CD4-positive, alpha-beta memory T cell (primary cell): ENCODE measurements at regions not wholly inside any gene's neighbourhood (a gene's known extent, or its start where the extent isn't known, plus 50 kb on each side); places are given as distances from the start of the nearest gene placed in this dataset.

Experiments used
- CTCF ChIA-PET: fragments of 350-600 bp; sonication (Branson Sonifier 250); formaldehyde crosslinking; loops from one replicate; lab custom pipeline; 2021; ENCODE audit warnings: inconsistent platforms; ENCODE audit not compliant: partially characterized antibody; lab: Charles Lee
- POLR2A ChIA-PET: fragments of 350-600 bp; sonication (Branson Sonifier 250); formaldehyde crosslinking; loops from one replicate; lab custom pipeline; 2021; ENCODE audit not compliant: partially characterized antibody; lab: Charles Lee
- DNase-seq, 5 donors: peaks; one replicate each; pipeline versions ENCODE4 v3.0.0 to v3.0.0-alpha.2; 2020 to 2022; ENCODE audit warnings: mixed read lengths in 1 of 5
- H3K27ac ChIP-seq: one replicate; pipeline ENCODE4 v1.7.0; 2013; ENCODE audit warnings: low read depth, low read length
- H3K27me3 ChIP-seq: 2 replicates; pipeline ENCODE4 v1.7.0; 2013; ENCODE audit warnings: mild to moderate bottlenecking, low read length, moderate library complexity; ENCODE audit not compliant: insufficient read depth
- H3K36me3 ChIP-seq: 2 replicates; pipeline ENCODE4 v1.7.0; 2013; ENCODE audit warnings: mild to moderate bottlenecking, low read length, moderate library complexity; ENCODE audit not compliant: insufficient read depth
- H3K4me1 ChIP-seq: 2 replicates; pipeline ENCODE4 v1.7.0; 2013; ENCODE audit warnings: mild to moderate bottlenecking, low read length, moderate library complexity; ENCODE audit not compliant: insufficient read depth
- H3K4me3 ChIP-seq, 2 donors: one replicate each; pipeline ENCODE4 v1.7.0; 2013; ENCODE audit warnings: low read length in 2 of 2, mild to moderate bottlenecking in 1 of 2
- H3K9me3 ChIP-seq, 2 donors: one replicate each; pipeline ENCODE4 v1.7.0; 2013; ENCODE audit warnings: low read length in 2 of 2, control low read depth in 1 of 2; ENCODE audit not compliant: control insufficient read depth in 1 of 2
- H3K27ac Mint-ChIP-seq, 7 donors: one replicate each; pipeline ENCODE4 v1.8.0; 2020 to 2021; ENCODE audit warnings: mixed read lengths in 7 of 7, mild to moderate bottlenecking in 6 of 7, inconsistent platforms in 3 of 7, moderate library complexity in 3 of 7
- H3K27me3 Mint-ChIP-seq, 2 donors: one replicate each; pipeline ENCODE4 v1.8.0; 2020 to 2021; ENCODE audit warnings: mixed read lengths in 2 of 2
- H3K36me3 Mint-ChIP-seq, 2 donors: one replicate each; pipeline ENCODE4 v1.8.0; 2020 to 2021; ENCODE audit warnings: mixed read lengths in 2 of 2, inconsistent platforms in 1 of 2, mild to moderate bottlenecking in 1 of 2
- H3K4me1 Mint-ChIP-seq, 4 donors: one replicate each; pipeline ENCODE4 v1.8.0; 2020 to 2021; ENCODE audit warnings: mixed read lengths in 4 of 4, mild to moderate bottlenecking in 1 of 4
- H3K4me3 Mint-ChIP-seq, 8 donors: one replicate each; pipeline ENCODE4 v1.8.0; 2020 to 2021; ENCODE audit warnings: mixed read lengths in 8 of 8, mild to moderate bottlenecking in 7 of 8, moderate library complexity in 6 of 8, inconsistent platforms in 3 of 8
- H3K9me3 Mint-ChIP-seq, 8 donors: one replicate each; pipeline ENCODE4 v1.8.0; 2020 to 2021; ENCODE audit warnings: mixed read lengths in 8 of 8, mild to moderate bottlenecking in 5 of 8, inconsistent platforms in 3 of 8, moderate library complexity in 1 of 8
- intact Hi-C: fragments of 100-400 bp; cut with micrococcal nuclease; formaldehyde crosslinking; loops from one replicate; pipeline ENCODE4 v1.15.1; 2023

GRCh38 chr6:166772518-166772917 lies 145.5 kb upstream of the RPS6KA2 start:
- Mint-ChIP-seq H3K4me3 (no peak overlapping the region), H3K4me1 (peaks cover 0 to 5% (median 3%) of the 10 kb centered on the region in 4 donors), H3K27me3 (peaks cover 2 to 6% of the 10 kb centered on the region in 2 donors), H3K9me3 (peaks cover 0 to 2% (median 0%) of the 10 kb centered on the region in 8 donors), H3K27ac (no peak overlapping the region), H3K36me3 (no peaks in the 10 kb centered on the region)
- CTCF ChIA-PET, result interaction anchor here (8.4 kb wide), 1 partner anchor 217 kb away, joined by 103 read pairs; no protein-coding TSS in a partner anchor
- POLR2A ChIA-PET, result no interaction called here
- Histone ChIP-seq H3K36me3 (no peaks in the 10 kb centered on the region), H3K4me3 (no peak overlapping the region), H3K27me3 (no peaks in the 10 kb centered on the region), H3K27ac (no peak overlapping the region), H3K4me1 (peaks cover 5% of the 10 kb centered on the region), H3K9me3 (no peaks in the 10 kb centered on the region)
- intact Hi-C loops, result no loop called here
- no peak for DNase-seq

GRCh38 chr6:166771701-166772100 lies 144.7 kb upstream of the RPS6KA2 start:
- peaks cover 0 to 2% (median 0%) of the 10 kb centered on the region in 8 donors for H3K9me3 Mint-ChIP-seq
- ChIA-PET CTCF (interaction anchor here (1.0 to 8.4 kb wide), 3 partner anchors 32 to 372 kb away, joined by 3 to 103 read pairs (median 4); no protein-coding TSS in a partner anchor), POLR2A (no interaction called here)
- H3K4me1 Mint-ChIP-seq, result peaks cover 0 to 5% (median 3%) of the 10 kb centered on the region in 4 donors
- peaks cover 5% of the 10 kb centered on the region for H3K4me1 ChIP-seq
- peaks cover 2 to 6% of the 10 kb centered on the region in 2 donors for H3K27me3 Mint-ChIP-seq
- H3K36me3 ChIP-seq, result no peaks in the 10 kb centered on the region
- DNase-seq, result no peak
- H3K27me3 ChIP-seq, result no peaks in the 10 kb centered on the region
- no peak overlapping the region for H3K27ac Mint-ChIP-seq
- intact Hi-C loops, result no loop called here
- no peaks in the 10 kb centered on the region for H3K9me3 ChIP-seq
- H3K27ac ChIP-seq, result no peak overlapping the region
- no peak overlapping the region for H3K4me3 Mint-ChIP-seq
- H3K36me3 Mint-ChIP-seq, result no peaks in the 10 kb centered on the region
- H3K4me3 ChIP-seq, result no peak overlapping the region

- intact Hi-C loops, result no loop called here
- no peak for DNase-seq
- POLR2A ChIA-PET, result no interaction called here
Observed at GRCh38 chr6:166770216-166771116, 143.4 kb upstream of the RPS6KA2 start.

DNA sequence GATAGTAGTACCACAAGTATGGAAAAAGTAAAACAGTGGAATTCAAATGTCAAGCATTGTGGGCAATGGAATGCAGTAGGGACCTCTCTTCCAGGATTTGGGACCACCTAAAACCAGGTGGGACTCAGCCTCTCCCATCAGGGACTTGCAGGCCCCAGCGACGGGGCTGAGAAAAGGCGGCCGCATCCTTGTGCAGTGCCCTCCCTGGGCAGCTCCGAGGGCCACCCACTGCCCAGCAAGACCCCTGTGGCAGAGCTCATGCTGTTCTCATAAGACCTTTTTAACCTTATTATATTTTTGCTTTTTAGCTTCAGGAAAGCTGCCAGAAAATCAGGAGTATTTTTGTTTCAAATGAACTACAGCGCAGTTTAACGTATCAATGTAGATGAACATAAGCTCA lies 142.6 kb upstream of the RPS6KA2 start:
- Histone ChIP-seq H3K36me3 (no peaks in the 10 kb centered on the region), H3K27ac (no peak overlapping the region), H3K4me3 (no peak overlapping the region), H3K27me3 (no peaks in the 10 kb centered on the region), H3K4me1 (no peaks in the 10 kb centered on the region), H3K9me3 (no peaks in the 10 kb centered on the region)
- H3K4me3 Mint-ChIP-seq, result no peak overlapping the region
- POLR2A ChIA-PET, result no interaction called here
- CTCF ChIA-PET, result interaction anchor here (1.2 to 2.0 kb wide), 6 partner anchors 9 to 372 kb away, joined by 3 to 6 read pairs (median 4); no protein-coding TSS in a partner anchor
- DNase-seq, result no peak
- peaks cover 2 to 3% of the 10 kb centered on the region in 2 donors for H3K27me3 Mint-ChIP-seq
- peaks cover 0 to 7% of the 10 kb centered on the region in 2 donors for H3K36me3 Mint-ChIP-seq
- no peaks in the 10 kb centered on the region for H3K4me1 Mint-ChIP-seq
- peaks cover 0 to 2% (median 0%) of the 10 kb centered on the region in 8 donors for H3K9me3 Mint-ChIP-seq
- no peak overlapping the region for H3K27ac Mint-ChIP-seq
- intact Hi-C loops, result no loop called here

More at GRCh38 chr6:166770216-166771116, 143.4 kb upstream of the RPS6KA2 start:
- Histone ChIP-seq H3K27me3 (no peaks in the 10 kb centered on the region), H3K4me1 (peaks cover 3% of the 10 kb centered on the region), H3K27ac (no peak overlapping the region), H3K9me3 (no peaks in the 10 kb centered on the region), H3K36me3 (no peaks in the 10 kb centered on the region), H3K4me3 (no peak overlapping the region)
- H3K27me3 Mint-ChIP-seq, result peaks cover 2 to 4% of the 10 kb centered on the region in 2 donors
- CTCF ChIA-PET, result interaction anchor here (0.6 to 2.0 kb wide), 8 partner anchors 8 to 371 kb away, joined by 3 to 6 read pairs (median 4); no protein-coding TSS in a partner anchor
- H3K9me3 Mint-ChIP-seq, result peaks cover 0 to 2% (median 0%) of the 10 kb centered on the region in 8 donors
- H3K4me3 Mint-ChIP-seq, result no peak overlapping the region
- H3K36me3 Mint-ChIP-seq, result peaks cover 0 to 5% of the 10 kb centered on the region in 2 donors
- peaks cover 0 to 3% (median 2%) of the 10 kb centered on the region in 4 donors for H3K4me1 Mint-ChIP-seq
- H3K27ac Mint-ChIP-seq, result peak overlapping the region in 1 of 7 donors; percentile 13

DNA sequence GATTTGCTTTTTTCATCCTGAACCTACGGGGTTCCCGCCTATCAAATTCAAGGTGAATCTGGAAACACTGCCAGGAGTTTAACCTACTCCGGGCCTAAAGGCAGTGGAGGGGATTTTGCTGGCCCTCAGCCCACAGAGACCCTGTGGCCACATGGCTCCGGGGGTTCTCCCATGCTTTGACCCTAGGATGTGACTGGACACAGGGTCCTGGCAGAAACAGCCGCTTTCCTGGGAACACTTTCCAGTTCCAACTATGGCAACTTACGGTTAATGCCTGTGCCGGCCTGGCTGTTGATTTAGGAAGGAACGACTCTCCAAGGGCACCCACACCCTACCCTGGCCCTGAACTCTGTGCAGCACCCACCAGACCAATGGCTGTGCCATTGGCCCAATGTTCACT lies 141.7 kb upstream of the RPS6KA2 start:
- H3K27me3 ChIP-seq, result no peaks in the 10 kb centered on the region
- no peak for DNase-seq
- H3K4me3 ChIP-seq, result no peak overlapping the region
- Mint-ChIP-seq H3K9me3 (peaks cover 0 to 2% (median 0%) of the 10 kb centered on the region in 8 donors), H3K4me1 (no peaks in the 10 kb centered on the region), H3K27me3 (peaks cover 2 to 3% of the 10 kb centered on the region in 2 donors), H3K27ac (no peak overlapping the region), H3K36me3 (peaks cover 0 to 7% of the 10 kb centered on the region in 2 donors), H3K4me3 (no peak overlapping the region)
- intact Hi-C loops, result no loop called here
- POLR2A ChIA-PET, result no interaction called here
- no peaks in the 10 kb centered on the region for H3K4me1 ChIP-seq
- no peaks in the 10 kb centered on the region for H3K9me3 ChIP-seq
- no peaks in the 10 kb centered on the region for H3K36me3 ChIP-seq
- no peak overlapping the region for H3K27ac ChIP-seq
- CTCF ChIA-PET, result interaction anchor here (1.2 kb wide), 1 partner anchor 9 kb away, joined by 3 read pairs; no protein-coding TSS in a partner anchor

DNA sequence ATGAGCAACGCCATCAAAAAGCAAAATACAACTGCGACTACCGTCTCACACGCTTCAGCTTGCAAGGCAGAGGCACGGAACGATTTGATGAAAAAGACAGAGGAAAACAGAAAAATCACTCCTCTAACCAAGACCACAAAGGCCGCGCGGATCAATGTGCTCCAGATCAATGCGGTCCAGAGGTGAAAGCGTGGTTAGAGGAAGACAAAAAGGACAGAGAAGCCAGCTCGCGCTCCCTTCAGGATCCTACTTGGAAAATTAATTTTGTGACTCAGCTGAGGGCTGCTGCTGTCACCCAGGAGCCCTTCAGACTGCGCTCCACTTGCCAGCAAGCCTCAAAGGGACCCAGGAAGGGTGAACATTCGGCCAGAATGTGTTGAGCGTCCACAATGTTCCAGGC lies 140.2 kb upstream of the RPS6KA2 start:
- ChIA-PET CTCF (interaction anchor here (6.1 kb wide), 1 partner anchor 8 kb away, joined by 37 read pairs; no protein-coding TSS in a partner anchor), POLR2A (no interaction called here)
- Histone ChIP-seq H3K4me1 (no peaks in the 10 kb centered on the region), H3K9me3 (no peaks in the 10 kb centered on the region), H3K36me3 (no peaks in the 10 kb centered on the region), H3K27me3 (no peaks in the 10 kb centered on the region), H3K4me3 (no peak overlapping the region), H3K27ac (no peak overlapping the region)
- intact Hi-C loops, result no loop called here
- DNase-seq, result no peak
- H3K36me3 Mint-ChIP-seq, result peaks cover 0 to 7% of the 10 kb centered on the region in 2 donors
- no peak overlapping the region for H3K27ac Mint-ChIP-seq
- H3K4me1 Mint-ChIP-seq, result no peaks in the 10 kb centered on the region
- no peak overlapping the region for H3K4me3 Mint-ChIP-seq
- no peaks in the 10 kb centered on the region for H3K27me3 Mint-ChIP-seq
- peaks cover 0 to 2% (median 0%) of the 10 kb centered on the region in 8 donors for H3K9me3 Mint-ChIP-seq

GRCh38 chr6:166766769-166767168 lies 139.7 kb upstream of the RPS6KA2 start:
- Histone ChIP-seq H3K4me3 (no peak overlapping the region), H3K27ac (no peak overlapping the region), H3K27me3 (no peaks in the 10 kb centered on the region), H3K4me1 (no peaks in the 10 kb centered on the region), H3K36me3 (no peaks in the 10 kb centered on the region), H3K9me3 (no peaks in the 10 kb centered on the region)
- CTCF ChIA-PET, result interaction anchor here (6.1 kb wide), 1 partner anchor 9 kb away, joined by 37 read pairs; no protein-coding TSS in a partner anchor
- H3K9me3 Mint-ChIP-seq, result peaks cover 0 to 2% (median 0%) of the 10 kb centered on the region in 8 donors
- no peaks in the 10 kb centered on the region for H3K27me3 Mint-ChIP-seq
- no peak for DNase-seq
- H3K36me3 Mint-ChIP-seq, result peaks cover 0 to 7% of the 10 kb centered on the region in 2 donors
- POLR2A ChIA-PET, result no interaction called here
- intact Hi-C loops, result no loop called here
- no peak overlapping the region for H3K4me3 Mint-ChIP-seq
- no peaks in the 10 kb centered on the region for H3K4me1 Mint-ChIP-seq
- no peak overlapping the region for H3K27ac Mint-ChIP-seq
